Fibroblast of peridontal ligament (primary cell): ENCODE measurements at regions not wholly inside any gene's neighbourhood (a gene's known extent, or its start where the extent isn't known, plus 50 kb on each side); places are given as distances from the start of the nearest gene placed in this dataset.

Experiments
- DNase-seq: peaks from one replicate; pipeline ENCODE4 v3.0.0-alpha.2; 2010; ENCODE audit errors: extremely low read depth

GRCh38 chr20:60803335-60804055, 448.6 kb upstream of the CDH4 start:
- no peak for DNase-seq

DNA sequence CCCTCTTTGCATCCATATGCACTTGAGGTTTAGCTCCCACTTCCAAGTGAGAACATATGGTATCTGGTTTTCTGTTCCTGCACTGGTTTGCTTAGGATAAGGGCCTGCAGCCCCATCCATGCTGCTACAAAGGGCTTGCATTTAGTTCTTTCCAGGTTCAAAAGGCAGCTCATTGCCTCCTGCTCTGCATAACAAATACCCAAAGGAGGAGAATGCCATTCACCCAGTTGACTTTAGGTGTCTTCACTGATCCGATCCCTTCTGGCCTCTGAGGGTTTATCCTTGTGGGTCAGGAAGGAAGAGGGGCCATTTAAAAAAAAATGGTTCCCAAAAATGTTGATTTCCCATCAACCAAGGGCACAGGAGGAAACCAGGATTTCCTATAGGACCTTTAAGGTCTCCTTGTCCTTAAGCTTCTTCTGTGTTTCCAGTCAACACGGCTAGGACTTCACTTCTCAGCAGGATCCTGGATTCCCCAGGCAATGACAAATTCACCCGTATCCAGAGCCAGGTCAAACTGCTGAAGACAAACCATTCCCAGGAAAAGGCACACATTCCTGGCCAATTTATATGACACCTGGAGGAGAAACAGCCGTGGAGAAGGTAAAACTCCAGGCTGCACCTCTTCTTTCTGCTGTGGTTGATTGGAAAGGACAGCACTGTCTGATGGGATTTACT, 447.7 kb upstream of the CDH4 start:
- no peak for DNase-seq

DNA sequence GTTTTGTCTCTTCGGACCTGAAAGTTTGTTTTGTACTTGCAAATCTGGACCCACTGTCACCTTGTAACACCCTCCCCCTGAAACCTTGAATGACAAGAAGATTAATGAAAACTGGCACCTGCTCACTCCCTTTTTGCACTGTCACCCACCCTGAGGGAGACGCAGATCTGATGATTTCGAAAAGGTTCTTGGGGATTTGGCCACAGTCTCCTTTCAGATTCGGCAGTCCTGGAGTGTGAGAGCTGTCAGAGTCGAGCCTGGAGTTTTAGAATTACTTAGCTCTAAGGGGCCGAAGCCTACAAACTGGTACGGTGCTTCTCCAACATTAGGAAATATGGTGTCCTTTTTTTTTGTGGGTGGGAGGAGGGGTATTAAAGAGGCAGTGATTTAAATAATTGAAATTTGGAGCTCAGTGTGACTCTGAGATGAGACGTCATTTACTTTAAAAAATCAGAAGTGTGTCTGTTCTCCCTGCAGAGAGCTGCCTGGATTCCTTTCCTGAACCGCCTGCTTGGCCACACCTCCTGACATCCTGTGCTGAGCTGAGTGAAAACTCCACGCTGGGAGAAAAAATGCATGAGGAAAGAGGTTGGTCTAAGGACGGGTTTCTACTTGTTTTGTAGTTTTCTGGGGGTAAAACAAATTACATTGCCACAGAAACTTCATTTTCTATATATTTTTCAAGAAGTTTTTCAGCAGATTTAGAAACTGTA, 447.0 kb upstream of the CDH4 start:
- no peak for DNase-seq

DNA sequence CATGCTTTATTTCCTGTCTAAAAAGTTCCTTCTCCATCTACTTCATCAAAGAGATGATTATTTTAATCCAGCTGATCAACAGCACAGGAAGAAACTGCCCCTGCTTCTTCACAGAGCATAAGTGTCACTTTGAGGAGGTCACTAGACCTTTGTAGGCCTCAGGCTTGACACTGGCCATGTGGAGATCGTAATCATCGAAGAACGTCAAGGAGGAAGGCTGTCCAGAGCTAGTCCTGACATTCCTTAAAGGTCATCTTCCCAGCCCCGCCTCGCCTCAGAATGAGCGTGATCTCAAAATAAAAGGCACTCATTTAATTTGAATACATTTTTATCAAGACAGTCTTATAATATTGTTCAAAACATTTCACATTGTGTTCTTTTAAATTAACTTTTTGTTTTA, 445.7 kb upstream of the CDH4 start:
- no peak for DNase-seq

GRCh38 chr20:60806824-60807223, 445.2 kb upstream of the CDH4 start:
- no peak for DNase-seq

- DNase-seq = no peak
These were observed 443.9 kb upstream of the CDH4 start for GRCh38 chr20:60808003-60808672.

GRCh38 chr20:60808701-60809100, 443.4 kb upstream of the CDH4 start:
- no peak for DNase-seq

GRCh38 chr20:60810561-60810960, 441.5 kb upstream of the CDH4 start:
- DNase-seq = no peak

DNA sequence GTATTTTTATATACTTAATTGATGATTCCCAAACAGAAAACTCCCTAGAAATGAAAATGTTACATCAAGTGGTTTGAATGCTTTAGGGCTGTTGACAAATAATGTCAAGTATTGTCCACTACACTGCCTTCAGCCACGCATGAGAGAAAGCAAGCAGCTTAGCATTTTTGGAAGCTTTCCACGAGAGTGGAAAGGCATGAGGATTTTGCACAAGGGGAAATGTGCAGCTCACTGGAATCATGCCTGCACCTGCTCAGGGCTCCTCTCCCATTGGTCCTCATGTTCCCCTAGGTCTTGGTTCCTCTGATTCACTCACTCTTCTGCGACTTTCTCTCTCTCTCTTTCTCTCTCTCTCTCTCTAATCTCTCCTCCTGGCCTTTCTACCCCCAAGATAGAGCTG, 439.5 kb upstream of the CDH4 start:
- no peak for DNase-seq

- DNase-seq = no peak
These were observed 439.0 kb upstream of the CDH4 start for GRCh38 chr20:60813066-60813465.

DNA sequence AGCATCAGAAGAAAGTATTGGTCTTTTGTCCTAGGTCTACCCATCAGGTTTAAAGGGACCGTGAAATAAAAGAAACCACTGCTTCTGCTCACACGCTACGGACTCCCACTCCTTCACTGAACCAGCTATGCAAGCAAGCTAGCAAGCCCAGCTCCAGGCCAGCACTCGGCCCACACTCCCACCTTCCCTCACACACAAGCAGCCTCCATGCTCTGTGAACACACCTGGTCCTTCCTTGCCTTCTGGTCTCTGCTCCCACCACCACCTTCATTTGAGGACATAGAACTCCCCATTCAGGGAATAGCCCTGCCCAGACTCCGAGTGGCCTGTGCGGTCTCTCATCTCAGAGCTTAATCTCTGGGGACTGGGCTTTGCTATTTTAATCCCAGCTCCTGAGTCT, 436.4 kb upstream of the CDH4 start:
- DNase-seq = no peak

- DNase-seq = no peak
These were observed 435.2 kb upstream of the CDH4 start for GRCh38 chr20:60816901-60817300.

GRCh38 chr20:60817891-60818290, 434.2 kb upstream of the CDH4 start:
- no peak for DNase-seq

GRCh38 chr20:60819511-60819910, 432.6 kb upstream of the CDH4 start:
- DNase-seq = no peak

GRCh38 chr20:60820149-60820548, 431.9 kb upstream of the CDH4 start:
- DNase-seq = no peak

DNA sequence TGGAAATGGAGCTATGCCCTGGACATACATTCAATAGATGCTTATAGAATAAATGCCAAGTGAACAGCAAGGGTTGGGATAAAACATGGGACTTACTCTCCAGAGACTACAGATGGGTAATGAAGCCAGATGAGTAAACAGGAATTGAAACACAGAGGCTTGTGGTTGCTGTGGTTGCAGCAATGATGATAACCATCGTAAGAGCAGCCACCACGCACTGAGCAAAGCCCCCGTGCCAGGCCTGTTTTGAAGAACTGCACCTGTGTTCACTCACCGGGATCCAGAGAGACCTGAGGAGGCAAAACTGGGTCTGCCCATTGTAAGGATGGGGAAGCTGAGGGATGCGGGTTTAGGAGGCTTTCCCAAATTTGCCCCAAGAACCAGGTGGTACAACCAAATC, 431.1 kb upstream of the CDH4 start:
- DNase-seq = no peak

DNA sequence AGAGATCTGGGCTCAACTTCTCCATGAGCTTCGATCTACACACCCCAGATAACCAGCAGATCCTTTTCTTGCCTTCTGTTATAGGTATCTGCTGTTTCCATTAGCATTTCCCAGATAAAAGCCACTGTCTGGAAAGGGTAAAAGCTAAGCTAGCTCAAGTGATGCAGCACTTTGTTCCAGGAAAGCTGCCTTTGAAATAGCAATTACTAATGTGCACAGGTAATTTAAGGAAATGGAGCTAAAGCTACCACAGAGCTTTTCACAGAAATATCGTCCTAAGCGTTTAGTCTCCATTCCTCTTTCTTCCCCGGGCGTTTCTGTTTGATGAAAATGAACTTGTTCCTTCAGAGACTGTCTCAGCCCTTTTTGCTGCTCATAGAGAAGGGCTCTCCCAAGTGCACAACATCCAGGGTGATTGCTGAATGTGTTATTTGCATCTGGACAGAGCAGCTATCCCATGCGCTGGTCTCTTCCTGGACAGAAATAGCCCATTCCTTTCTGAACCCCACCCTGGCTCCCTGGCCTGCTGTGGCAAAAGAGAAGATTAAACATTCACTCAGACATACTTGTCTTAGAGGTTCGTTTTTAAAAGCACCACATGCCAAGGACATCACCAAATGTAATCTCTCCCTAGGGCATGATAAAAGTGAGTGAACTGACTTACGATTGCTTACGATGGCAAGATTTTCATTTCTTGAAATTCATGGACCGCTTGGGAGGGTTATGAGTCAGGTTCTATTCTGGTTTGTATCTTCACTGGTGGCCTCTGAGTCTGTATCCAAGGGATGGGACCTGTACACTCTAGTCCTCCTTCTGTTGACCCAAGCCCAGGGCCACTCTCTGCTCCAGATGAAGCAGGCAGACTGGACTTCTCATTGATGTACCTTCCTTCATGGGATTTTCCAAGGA, 429.1 kb upstream of the CDH4 start:
- no peak for DNase-seq

- no peak for DNase-seq
These were observed 416.2 kb upstream of the CDH4 start for GRCh38 chr20:60835876-60836275.

- no peak for DNase-seq
These were observed 414.8 kb upstream of the CDH4 start for GRCh38 chr20:60837173-60837770.

GRCh38 chr20:60838297-60838696, 413.8 kb upstream of the CDH4 start:
- no peak for DNase-seq

DNA sequence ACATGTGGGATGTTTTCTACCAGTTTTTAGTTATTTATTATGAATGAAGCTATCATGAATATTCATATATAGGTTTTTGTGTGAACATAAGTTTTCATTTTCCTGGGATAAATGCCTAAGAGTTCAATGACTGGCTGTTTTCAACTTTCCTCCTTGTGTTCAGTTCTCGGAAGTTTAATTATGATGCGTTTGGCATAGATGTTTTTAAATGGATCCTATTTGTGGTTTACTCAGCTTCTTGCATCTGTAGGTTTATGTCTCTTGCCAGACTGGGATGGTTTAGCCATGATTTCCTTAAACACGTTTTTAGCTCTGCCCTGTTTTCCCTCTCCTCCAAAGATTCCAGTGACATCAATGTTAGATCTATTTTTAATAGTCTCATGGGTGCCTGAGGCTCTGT, 411.1 kb upstream of the CDH4 start:
- no peak for DNase-seq
